GM21381 (cell line): ENCODE measurements at regions not wholly inside any gene's neighbourhood (a gene's known extent, or its start where the extent isn't known, plus 50 kb on each side); places are given as distances from the start of the nearest gene placed in this dataset.
"Not testable (repeated sequence)": the region's sequence is repeated elsewhere in the genome, so short reads cannot be mapped to it uniquely, and the experiment has no call there.

Experiments used
- ATAC-seq: cut with Tn5 transposase; IDR thresholded peaks from one replicate; pipeline ENCODE4 v1.9.1; 2021; ENCODE audit warnings: mild to moderate bottlenecking, moderate library complexity; ENCODE audit not compliant: unreplicated experiment

GRCh38 chr3:94648270-94649180 is 585.7 kb downstream of the NSUN3 start:
- ATAC-seq, result not testable (repeated sequence)

DNA sequence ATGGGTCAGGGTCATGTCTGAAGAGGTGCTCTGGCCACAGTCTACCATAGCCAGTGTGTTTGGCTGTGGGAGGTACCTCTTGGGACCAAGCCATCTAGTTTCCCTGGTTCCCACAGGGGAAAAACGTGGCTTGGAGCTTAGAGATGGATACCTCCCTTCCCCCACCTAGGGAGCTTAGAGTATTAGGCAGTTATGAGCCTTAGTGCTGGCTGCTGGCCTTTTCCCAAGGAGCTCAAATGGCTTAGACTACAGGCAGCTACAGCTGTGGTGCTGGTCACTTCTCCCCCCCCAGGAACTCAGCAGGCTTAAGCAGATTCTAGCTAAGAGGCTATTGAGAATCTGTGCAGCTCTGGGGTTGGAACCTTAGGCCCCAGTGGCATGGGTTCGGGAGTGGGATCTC is 591.2 kb downstream of the NSUN3 start:
- no peak for ATAC-seq

GRCh38 chr3:94665922-94666321 is 603.1 kb downstream of the NSUN3 start:
- no peak for ATAC-seq

DNA sequence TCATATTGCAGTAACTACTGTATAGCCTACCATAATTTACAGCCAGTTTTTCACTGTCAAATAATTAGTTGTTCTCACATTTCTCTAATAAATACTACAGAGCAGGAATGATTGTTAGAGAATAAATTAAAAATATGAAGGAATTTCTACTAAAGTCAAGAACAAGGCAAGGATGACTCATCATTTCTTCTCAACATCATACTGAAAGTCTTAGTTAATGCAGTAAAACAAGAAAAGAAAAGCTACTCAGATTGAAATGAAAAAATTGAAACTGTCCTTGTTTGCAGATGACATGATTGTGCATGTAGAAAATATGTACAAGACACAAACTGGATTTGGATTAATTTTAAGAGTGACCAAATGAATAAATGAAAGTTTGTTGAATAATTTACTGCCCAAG is 608.2 kb downstream of the NSUN3 start:
- ATAC-seq, result no peak

- no peak for ATAC-seq
These were observed 611.0 kb downstream of the NSUN3 start for GRCh38 chr3:94673876-94674275.

GRCh38 chr3:94686208-94686607 is 623.3 kb downstream of the NSUN3 start:
- ATAC-seq, result no peak

GRCh38 chr3:94693997-94694640 is 631.3 kb downstream of the NSUN3 start:
- no peak for ATAC-seq

GRCh38 chr3:94694894-94695293 is 632.0 kb downstream of the NSUN3 start:
- ATAC-seq, result no peak

DNA sequence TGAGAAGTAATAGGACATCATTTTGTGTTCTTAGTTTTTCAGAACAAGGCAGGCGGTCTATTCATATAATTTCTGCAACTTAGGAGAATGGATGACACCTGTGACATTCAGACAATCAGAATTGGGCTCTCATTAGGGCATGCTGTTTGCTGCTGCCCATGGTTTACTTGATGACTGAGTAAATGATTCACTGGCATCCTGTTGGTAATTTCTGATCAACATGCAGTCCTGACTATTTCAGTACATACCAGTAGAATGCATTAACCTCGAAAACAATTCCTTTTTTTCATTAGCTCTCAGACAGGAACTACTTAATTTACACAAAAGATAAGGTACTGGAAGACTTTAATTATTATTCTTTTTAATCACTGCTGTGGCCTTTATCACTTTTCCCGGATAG is 641.6 kb downstream of the NSUN3 start:
- no peak for ATAC-seq

DNA sequence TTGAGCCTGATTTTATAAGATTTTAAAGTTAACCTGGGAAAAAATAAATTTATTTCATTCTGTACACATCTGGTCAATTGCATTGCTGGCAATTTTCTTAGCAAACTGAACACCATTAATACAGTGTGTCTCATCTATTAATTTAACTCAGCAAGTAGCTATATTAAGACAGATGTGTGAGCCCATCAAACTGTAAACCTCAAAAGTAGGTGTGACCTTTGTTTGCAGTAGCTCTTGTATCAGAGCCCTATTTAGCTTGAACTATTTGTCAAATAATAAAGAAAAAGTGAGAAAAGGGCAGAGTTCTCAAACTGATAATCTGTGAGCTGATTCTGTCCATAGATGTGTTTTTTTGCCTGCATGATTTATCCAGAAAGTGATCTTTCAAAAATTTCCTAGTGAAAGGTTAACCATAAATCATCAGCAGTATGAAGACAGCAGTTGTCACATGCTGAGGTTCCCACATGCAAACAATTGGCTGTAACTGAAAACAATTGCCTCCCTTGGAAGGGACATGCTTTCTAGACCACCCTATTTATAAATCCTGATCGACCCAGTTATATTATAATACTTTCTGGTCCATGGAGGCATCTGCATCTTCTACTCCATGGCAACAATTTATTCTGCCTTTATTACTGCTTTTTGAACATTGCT is 646.5 kb downstream of the NSUN3 start:
- no peak for ATAC-seq

GRCh38 chr3:94714194-94714593 is 651.3 kb downstream of the NSUN3 start:
- ATAC-seq, result no peak

DNA sequence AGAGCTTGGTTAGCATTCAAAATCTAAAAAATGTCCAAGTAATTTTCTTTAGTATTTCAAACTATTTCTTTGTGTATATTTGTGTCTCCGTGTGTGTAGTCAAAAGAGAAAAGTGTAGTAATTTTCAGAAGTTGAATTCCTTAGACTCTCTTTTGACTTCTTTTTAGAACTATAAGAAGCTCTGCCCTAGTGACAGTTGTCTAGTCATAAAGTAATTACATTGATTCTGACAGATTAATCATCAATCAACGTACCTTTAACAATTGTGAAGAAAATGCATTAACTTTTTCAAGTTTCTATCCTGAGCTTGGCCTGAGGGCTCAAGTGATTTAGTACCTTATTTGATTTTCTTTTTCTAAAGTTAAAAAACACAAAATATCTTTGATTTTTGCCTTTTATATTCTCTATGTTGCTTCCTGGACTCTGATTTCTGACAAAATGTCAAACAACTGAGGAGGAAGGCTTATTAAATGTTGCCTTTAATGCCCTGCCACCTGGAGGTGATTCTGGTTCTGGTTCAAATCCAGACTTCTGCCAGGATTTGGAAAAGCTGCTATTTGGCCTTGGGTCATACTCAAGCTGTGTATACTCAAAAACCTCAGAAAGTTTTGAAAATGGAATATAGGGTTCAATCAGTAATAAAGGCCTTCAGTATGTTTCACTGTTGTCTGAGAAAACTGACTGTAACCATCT is 653.6 kb downstream of the NSUN3 start:
- no peak for ATAC-seq

DNA sequence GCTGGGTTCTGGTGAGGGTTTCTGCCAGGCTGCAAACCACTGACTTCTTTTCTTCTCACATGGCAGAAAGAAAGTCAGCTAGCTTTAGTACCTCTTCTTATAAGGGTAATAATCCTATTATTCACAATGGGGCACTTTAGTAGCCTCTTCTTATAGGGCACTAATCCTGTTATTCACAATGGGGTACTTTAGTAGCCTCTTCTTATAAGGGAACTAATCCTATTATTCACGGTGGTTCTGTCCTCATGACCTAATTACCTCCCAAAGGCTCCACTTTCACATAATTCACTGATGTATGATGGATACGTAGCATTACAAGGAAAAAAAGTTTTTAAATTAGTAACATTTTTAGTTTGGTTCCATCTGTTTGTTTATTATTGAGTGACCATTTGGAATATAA is 671.3 kb downstream of the NSUN3 start:
- no peak for ATAC-seq

DNA sequence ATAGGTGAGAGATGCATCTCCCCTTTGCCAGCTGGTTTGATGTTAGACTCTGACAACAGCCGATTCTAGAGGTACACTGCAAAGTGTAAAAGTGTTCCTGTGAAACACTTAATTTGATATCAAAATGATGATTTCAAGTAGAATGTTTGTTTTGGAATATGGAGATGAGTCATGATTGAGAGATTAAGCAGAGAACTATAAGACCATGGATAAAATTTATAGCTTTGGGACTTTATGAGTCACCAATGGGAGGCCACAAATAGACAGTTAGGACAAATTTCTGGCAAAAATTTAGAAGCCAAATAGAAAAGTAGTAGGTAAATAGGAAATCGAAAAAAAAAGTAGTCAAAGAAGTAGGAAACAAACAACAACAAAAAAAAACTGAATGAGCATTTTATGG is 672.5 kb downstream of the NSUN3 start:
- no peak for ATAC-seq

GRCh38 chr3:94737116-94737515 is 674.3 kb downstream of the NSUN3 start:
- no peak for ATAC-seq

DNA sequence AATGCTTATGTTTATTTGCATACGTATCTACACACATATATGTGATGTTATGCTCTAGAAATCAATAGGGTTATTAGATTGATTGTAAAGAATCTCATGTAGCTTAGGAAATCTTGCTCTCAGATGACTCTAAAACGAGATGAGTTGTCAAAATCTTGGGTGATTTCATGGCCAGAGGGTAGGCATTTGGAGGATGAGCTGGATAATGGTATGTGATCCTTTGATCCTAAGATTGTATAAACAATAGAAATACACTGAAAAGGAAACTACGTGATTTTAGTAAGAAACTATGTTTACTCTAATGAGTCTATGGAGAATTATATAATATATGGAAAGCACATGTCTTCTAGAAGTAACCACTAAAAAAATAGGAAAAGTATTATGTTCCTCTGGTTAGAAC is 676.6 kb downstream of the NSUN3 start:
- ATAC-seq, result no peak

DNA sequence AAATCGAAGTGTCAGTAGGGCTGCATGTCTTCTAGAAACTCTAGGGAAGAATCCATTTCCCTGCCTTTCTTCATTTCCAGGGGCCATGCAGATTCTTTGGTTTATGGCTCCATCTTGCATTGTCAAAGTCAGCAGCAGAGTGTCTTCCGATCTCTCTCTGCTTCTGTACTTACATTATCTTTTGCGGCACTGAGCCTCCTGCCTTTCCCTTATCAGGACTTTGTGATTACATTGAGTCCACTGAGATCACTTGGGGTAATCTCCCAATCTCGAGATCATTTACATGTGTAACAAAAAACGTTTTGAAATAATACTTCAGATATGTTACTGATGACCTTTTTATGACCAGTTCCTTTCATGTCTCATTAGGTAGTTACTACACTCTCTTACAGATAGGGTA is 695.9 kb downstream of the NSUN3 start:
- no peak for ATAC-seq

GRCh38 chr3:94772402-94772801 is 709.5 kb downstream of the NSUN3 start:
- no peak for ATAC-seq

DNA sequence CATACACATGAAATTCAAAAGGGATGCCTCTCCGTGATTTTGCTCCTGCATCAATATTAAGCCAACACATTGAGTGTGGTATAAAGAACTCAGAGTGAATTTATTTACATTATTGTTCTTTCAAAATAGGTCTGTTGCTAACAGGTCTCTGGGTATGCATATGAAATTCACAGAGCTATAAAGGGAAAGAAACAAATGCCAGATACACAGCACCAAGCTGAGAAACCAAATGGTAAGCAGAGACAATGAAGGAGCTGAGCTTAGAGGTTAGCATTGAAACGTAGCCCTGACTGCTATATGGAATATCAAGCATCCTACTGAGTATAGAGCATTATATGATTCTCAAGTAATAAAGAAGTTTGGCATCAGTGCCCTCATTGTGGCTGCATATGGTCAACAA is 712.9 kb downstream of the NSUN3 start:
- ATAC-seq, result no peak

DNA sequence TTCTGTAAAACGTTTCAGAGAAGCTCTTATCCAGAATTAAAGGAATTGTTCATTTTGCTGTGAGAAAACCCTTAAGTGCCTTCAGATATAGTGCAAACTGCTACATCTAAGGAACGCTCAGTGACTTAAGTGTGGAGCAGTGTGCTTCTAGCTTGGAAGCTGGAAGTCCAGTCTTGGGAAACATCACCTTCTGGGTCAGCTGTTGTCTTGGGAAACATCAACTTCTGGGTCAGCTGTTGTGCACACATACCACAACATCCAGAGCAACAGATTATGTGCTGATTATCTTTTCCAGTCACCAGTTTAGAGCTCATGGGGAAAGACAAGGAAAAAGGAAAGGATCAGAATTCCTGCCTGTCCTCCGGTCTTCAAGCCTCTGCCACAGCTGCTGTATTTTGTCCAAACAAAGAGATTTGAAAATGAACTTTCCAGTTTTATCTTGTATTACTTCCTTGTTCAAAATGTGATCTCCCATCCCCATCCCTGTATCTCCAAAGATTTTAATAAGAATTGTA is 713.6 kb downstream of the NSUN3 start:
- no peak for ATAC-seq

DNA sequence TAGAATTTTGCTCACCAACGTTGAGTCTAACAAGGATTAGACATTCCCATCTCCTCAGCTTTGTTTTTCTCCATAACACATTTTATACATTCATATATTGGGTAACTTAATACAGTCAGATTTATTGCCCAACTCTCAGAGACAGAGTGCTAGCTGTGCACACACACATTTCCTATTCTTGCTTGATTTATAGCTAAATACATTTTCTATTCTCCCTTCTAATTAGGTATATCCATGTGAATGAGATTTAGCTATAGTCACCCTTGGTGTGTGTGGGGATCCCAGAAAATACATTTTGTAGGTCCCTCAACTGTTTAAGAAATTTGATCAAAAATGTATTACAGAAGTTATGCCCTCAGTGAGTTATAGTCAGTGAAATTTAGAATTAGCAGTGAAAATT is 715.4 kb downstream of the NSUN3 start:
- ATAC-seq, result no peak
